Mucosa of rectum (tissue), 2 donors: ENCODE measurements at regions not wholly inside any gene's neighbourhood (a gene's known extent, or its start where the extent isn't known, plus 50 kb on each side); places are given as distances from the start of the nearest gene placed in this dataset.

ENCODE experiments used
- H3K27ac ChIP-seq, 2 donors: one replicate each; pipeline ENCODE4 v1.7.0; 2013; ENCODE audit warnings: inconsistent platforms in 2 of 2, low read depth in 2 of 2, low read length in 2 of 2
- H3K27me3 ChIP-seq, 2 donors: one replicate each; pipeline ENCODE4 v1.7.0; 2013; ENCODE audit warnings: low read length in 2 of 2; ENCODE audit not compliant: control insufficient read depth in 2 of 2, insufficient read depth in 2 of 2
- H3K36me3 ChIP-seq, 2 donors: one replicate each; pipeline ENCODE4 v1.7.0; 2013; ENCODE audit warnings: low read length in 2 of 2; ENCODE audit not compliant: control insufficient read depth in 2 of 2, insufficient read depth in 2 of 2
- H3K4me1 ChIP-seq, 2 donors: one replicate each; pipeline ENCODE4 v1.7.0; 2013; ENCODE audit warnings: low read length in 2 of 2, mild to moderate bottlenecking in 1 of 2; ENCODE audit not compliant: control insufficient read depth in 2 of 2, insufficient read depth in 2 of 2
- H3K4me3 ChIP-seq, 2 donors: one replicate each; pipeline ENCODE4 v1.7.0; 2013; ENCODE audit warnings: low read length in 2 of 2
- H3K9ac ChIP-seq, 2 donors: one replicate each; pipeline ENCODE4 v1.7.0; 2013; ENCODE audit warnings: low read length in 2 of 2, low read depth in 1 of 2, mild to moderate bottlenecking in 1 of 2
- H3K9me3 ChIP-seq, 2 donors: one replicate each; pipeline ENCODE4 v1.7.0; 2013; ENCODE audit warnings: low read length in 2 of 2; ENCODE audit not compliant: control insufficient read depth in 2 of 2
- donor health status: healthy.
- donor health status: Normal muscosa, but diverticular disease.

- Histone ChIP-seq H3K27ac (no peak overlapping the region), H3K4me3 (no peak overlapping the region), H3K27me3 (no peaks in the 10 kb centered on the region), H3K4me1 (peaks cover 24 to 35% of the 10 kb centered on the region in 2 donors), H3K36me3 (no peaks in the 10 kb centered on the region), H3K9ac (no peak overlapping the region), H3K9me3 (no peaks in the 10 kb centered on the region)
These were observed 60.1 kb upstream of the CD28 start for GRCh38 chr2:203646266-203646864.

- H3K36me3 ChIP-seq, result no peaks in the 10 kb centered on the region
- no peak overlapping the region for H3K27ac ChIP-seq
- H3K4me3 ChIP-seq, result no peak overlapping the region
- no peak overlapping the region for H3K9ac ChIP-seq
- H3K27me3 ChIP-seq, result no peaks in the 10 kb centered on the region
- peaks cover 24 to 35% of the 10 kb centered on the region in 2 donors for H3K4me1 ChIP-seq
- no peaks in the 10 kb centered on the region for H3K9me3 ChIP-seq
These were observed 59.5 kb upstream of the CD28 start for GRCh38 chr2:203646961-203647360.

- Histone ChIP-seq H3K27ac (no peak overlapping the region), H3K9ac (no peak overlapping the region), H3K4me1 (peaks cover 24 to 35% of the 10 kb centered on the region in 2 donors), H3K36me3 (no peaks in the 10 kb centered on the region), H3K4me3 (no peak overlapping the region), H3K27me3 (no peaks in the 10 kb centered on the region), H3K9me3 (no peaks in the 10 kb centered on the region)
These were observed 58.9 kb upstream of the CD28 start for GRCh38 chr2:203647579-203647978.

DNA sequence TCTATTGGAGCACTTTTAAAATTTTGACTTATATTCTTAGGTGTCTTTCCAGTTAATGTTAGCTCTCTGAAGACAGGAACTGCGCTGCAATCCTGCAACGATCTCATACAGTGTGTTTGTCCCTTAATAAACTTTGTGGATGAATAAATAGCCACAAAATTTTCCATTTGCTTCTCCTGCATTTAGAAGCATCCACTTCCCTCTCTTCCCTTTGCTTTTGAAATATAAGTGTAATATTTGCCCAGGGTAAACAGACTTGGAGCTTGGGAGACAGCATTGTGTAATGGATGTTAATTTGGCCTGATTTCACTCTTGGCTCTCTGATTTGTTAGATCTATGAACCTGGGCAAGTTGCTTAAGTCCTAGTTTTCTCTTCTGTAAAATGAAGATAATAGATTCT, 58.2 kb upstream of the CD28 start:
- H3K27me3 ChIP-seq, result no peaks in the 10 kb centered on the region
- no peak overlapping the region for H3K4me3 ChIP-seq
- peak overlapping the region in 1 of 2 donors; percentile 14 for H3K9ac ChIP-seq
- H3K27ac ChIP-seq, result peak overlapping the region; percentile 27 to 45
- H3K4me1 ChIP-seq, result peaks cover 24 to 35% of the 10 kb centered on the region in 2 donors
- H3K36me3 ChIP-seq, result no peaks in the 10 kb centered on the region
- H3K9me3 ChIP-seq, result no peaks in the 10 kb centered on the region

- Histone ChIP-seq H3K27me3 (no peaks in the 10 kb centered on the region), H3K4me3 (no peak overlapping the region), H3K9me3 (no peaks in the 10 kb centered on the region), H3K4me1 (peaks cover 24 to 35% of the 10 kb centered on the region in 2 donors), H3K27ac (peak overlapping the region; percentile 82 to 86), H3K36me3 (no peaks in the 10 kb centered on the region), H3K9ac (no peak overlapping the region)
These were observed 57.1 kb upstream of the CD28 start for GRCh38 chr2:203649176-203649814.

DNA sequence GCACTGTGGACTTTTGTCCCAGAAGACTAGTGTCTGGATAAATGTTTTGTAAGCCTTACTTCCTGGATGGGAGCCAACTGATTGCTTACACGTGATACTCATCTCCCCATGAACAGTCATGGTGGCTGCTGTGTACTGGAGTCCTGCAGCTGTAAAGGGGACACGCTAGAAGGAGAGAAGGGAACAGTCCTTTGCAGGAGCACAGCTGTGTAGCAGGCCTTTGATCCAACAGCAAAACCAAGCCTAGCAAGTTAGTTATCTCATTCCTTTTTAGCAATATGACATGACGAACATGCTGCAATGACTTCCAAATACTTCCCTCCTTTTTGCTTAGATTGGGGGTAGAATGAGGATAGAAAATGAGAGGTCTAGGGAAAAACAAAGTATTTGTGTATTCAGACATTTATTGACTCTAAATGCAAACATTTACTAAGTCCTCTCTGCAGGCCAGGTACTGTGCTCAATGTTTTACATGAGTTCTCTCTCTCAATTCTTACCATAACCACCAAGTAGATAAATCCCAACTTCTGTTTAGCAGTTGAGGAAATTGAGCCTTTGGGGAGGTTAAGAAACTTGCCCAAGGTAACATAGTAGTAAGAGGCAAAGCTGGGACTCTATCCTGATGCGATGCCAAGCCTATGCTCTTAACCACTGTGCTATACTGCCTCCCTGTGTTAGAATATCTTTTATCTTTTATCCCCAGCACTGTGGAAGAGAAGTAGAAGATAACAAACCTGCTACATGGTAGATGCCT, 55.4 kb upstream of the CD28 start:
- Histone ChIP-seq H3K27me3 (no peaks in the 10 kb centered on the region), H3K4me1 (peaks cover 24 to 37% of the 10 kb centered on the region in 2 donors), H3K27ac (peak overlapping the region; percentile 82 to 86), H3K9ac (peak overlapping the region in 1 of 2 donors; percentile 2), H3K4me3 (peak overlapping the region in 1 of 2 donors; percentile 50), H3K9me3 (no peaks in the 10 kb centered on the region), H3K36me3 (no peaks in the 10 kb centered on the region)

GRCh38 chr2:203651621-203652020, 54.8 kb upstream of the CD28 start:
- H3K4me1 ChIP-seq, result peaks cover 25 to 41% of the 10 kb centered on the region in 2 donors
- H3K9me3 ChIP-seq, result no peaks in the 10 kb centered on the region
- H3K36me3 ChIP-seq, result no peaks in the 10 kb centered on the region
- H3K4me3 ChIP-seq, result no peak overlapping the region
- H3K27ac ChIP-seq, result no peak overlapping the region
- no peaks in the 10 kb centered on the region for H3K27me3 ChIP-seq
- H3K9ac ChIP-seq, result no peak overlapping the region

DNA sequence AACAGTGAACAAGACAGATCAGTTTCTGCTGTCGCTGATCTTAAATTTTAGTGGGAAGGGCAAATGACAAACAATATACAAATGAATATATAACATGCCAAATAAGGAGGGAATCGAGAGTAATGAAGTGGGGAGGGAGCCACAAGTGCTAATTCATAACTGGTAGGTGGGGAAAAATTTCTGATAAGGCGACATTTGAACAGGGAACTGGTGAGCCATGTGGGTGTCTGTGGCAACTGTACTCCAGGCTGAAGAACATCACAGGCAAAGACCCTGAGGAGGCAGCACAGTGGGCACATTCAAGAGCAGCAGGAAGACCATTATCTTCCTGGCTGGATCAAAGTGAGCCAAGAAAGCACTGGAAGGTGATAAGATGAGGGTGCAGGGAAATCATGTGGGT, 51.6 kb upstream of the CD28 start:
- Histone ChIP-seq H3K9ac (no peak overlapping the region), H3K27me3 (no peaks in the 10 kb centered on the region), H3K4me1 (peaks cover 16 to 28% of the 10 kb centered on the region in 2 donors), H3K27ac (no peak overlapping the region), H3K36me3 (no peaks in the 10 kb centered on the region), H3K4me3 (no peak overlapping the region), H3K9me3 (no peaks in the 10 kb centered on the region)

GRCh38 chr2:203656522-203657287, 49.7 kb upstream of the CD28 start:
- no peaks in the 10 kb centered on the region for H3K27me3 ChIP-seq
- no peaks in the 10 kb centered on the region for H3K9me3 ChIP-seq
- H3K4me1 ChIP-seq, result peaks cover 9 to 16% of the 10 kb centered on the region in 2 donors
- H3K27ac ChIP-seq, result peak overlapping the region; percentile 85 to 87
- H3K4me3 ChIP-seq, result no peak overlapping the region
- no peak overlapping the region for H3K9ac ChIP-seq
- no peaks in the 10 kb centered on the region for H3K36me3 ChIP-seq
